ACC112 (cell line): ENCODE measurements at regions not wholly inside any gene's neighbourhood (a gene's known extent, or its start where the extent isn't known, plus 50 kb on each side); places are given as distances from the start of the nearest gene placed in this dataset.
"Not testable (repeated sequence)": the region's sequence is repeated elsewhere in the genome, so short reads cannot be mapped to it uniquely, and the experiment has no call there.

ENCODE experiments used
- H2AFZ ChIP-seq: fragments of 200-600 bp; sonication (generic); one replicate; pipeline ENCODE4 v1.6.0; 2017; ENCODE audit warnings: antibody characterized with exemption, low read length; ENCODE audit not compliant: unreplicated experiment
- H3K27ac ChIP-seq: fragments of 200-600 bp; sonication (generic); 2 replicates; pipeline ENCODE4 v1.5.1; 2014; ENCODE audit warnings: low read depth, mild to moderate bottlenecking, antibody characterized with exemption, low read length, moderate library complexity
- H3K27me3 ChIP-seq: fragments of 200-600 bp; sonication (generic); 2 replicates; pipeline ENCODE4 v1.6.1; 2014; ENCODE audit warnings: mild to moderate bottlenecking, antibody characterized with exemption, low read length, moderate library complexity, mixed read lengths; ENCODE audit not compliant: insufficient read depth
- H3K36me3 ChIP-seq: fragments of 200-600 bp; sonication (generic); 2 replicates; pipeline ENCODE4 v1.6.1; 2016; ENCODE audit warnings: mild to moderate bottlenecking, antibody characterized with exemption, low read length, moderate library complexity, mixed read lengths; ENCODE audit not compliant: insufficient read depth
- H3K4me1 ChIP-seq: fragments of 200-600 bp; sonication (generic); one replicate; pipeline ENCODE4 v1.6.1; 2016; ENCODE audit warnings: low read length, mixed read lengths; ENCODE audit not compliant: insufficient read depth, unreplicated experiment, control insufficient read depth
- H3K4me3 ChIP-seq: fragments of 200-600 bp; sonication (generic); 2 replicates; pipeline ENCODE4 v1.5.1; 2014; ENCODE audit warnings: mild to moderate bottlenecking, low read depth, low read length
- H3K79me2 ChIP-seq: fragments of 200-600 bp; sonication (generic); one replicate; pipeline ENCODE4 v1.6.0; 2016; ENCODE audit warnings: low read length; ENCODE audit not compliant: control insufficient read depth, unreplicated experiment, insufficient read depth

DNA sequence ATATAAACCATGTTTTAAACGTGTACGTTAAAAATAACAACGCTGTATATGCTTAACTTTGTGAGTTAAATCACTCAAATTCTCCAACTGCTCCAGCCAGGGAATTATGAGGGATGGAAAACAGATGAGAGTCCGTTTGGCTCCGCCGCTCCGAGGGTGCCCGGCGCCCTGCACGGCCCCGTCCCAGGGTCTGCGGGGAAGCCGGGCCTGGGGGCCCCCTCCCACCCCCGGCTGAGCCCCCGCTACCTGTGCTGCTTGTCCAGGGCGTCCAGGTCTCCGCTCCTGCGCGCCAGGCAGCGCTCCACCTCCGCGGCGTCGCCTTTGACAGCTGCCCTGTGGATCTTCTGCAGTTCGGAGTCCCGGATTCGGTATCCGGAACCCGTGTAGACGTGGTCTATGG lies 415.5 kb downstream of the FOXD4L4 start:
- not testable (repeated sequence) for H2AFZ ChIP-seq, H3K27ac ChIP-seq, H3K4me1 ChIP-seq, H3K27me3 ChIP-seq, H3K79me2 ChIP-seq, H3K4me3 ChIP-seq, H3K36me3 ChIP-seq

DNA sequence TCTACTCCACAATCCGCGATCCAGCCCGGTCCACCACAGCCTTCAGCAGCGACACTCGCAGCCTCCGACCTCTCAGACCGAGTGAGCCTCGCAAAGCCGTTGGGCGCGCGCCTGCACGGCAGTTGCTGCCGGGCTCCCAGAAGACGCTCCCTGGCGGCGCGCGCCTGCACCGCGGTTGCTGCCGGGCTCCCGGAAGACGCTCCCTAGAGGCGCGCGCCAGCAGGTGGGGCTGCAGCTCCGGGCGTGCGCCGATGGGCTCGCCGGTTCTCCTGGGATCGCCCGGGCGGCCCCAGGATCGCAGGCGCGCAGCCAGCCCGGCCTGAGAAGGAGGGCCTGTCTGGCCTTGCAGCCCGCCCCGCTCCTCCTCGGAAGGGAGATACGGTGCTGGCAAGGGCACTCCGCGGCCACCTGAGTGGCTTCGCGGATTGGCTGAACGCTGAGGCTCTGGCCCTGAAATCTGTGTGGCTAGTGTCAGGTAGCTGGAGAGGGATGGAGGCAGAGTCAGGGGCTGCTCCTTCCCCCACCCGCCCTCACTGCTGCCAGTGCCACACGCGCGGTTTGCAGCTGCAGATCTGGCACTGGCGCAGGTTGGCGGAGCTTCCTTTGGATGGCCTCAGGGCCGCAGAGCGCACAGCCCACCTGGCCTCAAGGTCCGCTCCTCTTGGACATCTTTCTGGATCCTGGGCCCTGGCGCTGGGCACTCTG lies 416.2 kb downstream of the FOXD4L4 start:
- H2AFZ ChIP-seq = not testable (repeated sequence)

GRCh38 chr9:66153971-66154691 lies 417.2 kb downstream of the FOXD4L4 start:
- H3K27me3 ChIP-seq, H3K79me2 ChIP-seq, H2AFZ ChIP-seq, H3K36me3 ChIP-seq, H3K4me3 ChIP-seq, H3K4me1 ChIP-seq, H3K27ac ChIP-seq: not testable (repeated sequence)

More for the DNA sequence above, 416.2 kb downstream of the FOXD4L4 start:
- not testable (repeated sequence) for H3K4me1 ChIP-seq, H3K27ac ChIP-seq, H3K36me3 ChIP-seq, H3K79me2 ChIP-seq, H3K27me3 ChIP-seq
- H3K4me3 ChIP-seq = peak overlapping the region; percentile 21; the same call in 1 of the 2 replicates

- H2AFZ ChIP-seq, H3K79me2 ChIP-seq, H3K27ac ChIP-seq, H3K27me3 ChIP-seq, H3K4me3 ChIP-seq, H3K4me1 ChIP-seq, H3K36me3 ChIP-seq: not testable (repeated sequence)
Observed at GRCh38 chr9:66182316-66182715, 445.4 kb downstream of the FOXD4L4 start.

GRCh38 chr9:66183648-66184047 lies 446.7 kb downstream of the FOXD4L4 start:
- H3K4me1 ChIP-seq, H3K27me3 ChIP-seq, H3K27ac ChIP-seq, H3K79me2 ChIP-seq, H3K36me3 ChIP-seq, H2AFZ ChIP-seq, H3K4me3 ChIP-seq: not testable (repeated sequence)

DNA sequence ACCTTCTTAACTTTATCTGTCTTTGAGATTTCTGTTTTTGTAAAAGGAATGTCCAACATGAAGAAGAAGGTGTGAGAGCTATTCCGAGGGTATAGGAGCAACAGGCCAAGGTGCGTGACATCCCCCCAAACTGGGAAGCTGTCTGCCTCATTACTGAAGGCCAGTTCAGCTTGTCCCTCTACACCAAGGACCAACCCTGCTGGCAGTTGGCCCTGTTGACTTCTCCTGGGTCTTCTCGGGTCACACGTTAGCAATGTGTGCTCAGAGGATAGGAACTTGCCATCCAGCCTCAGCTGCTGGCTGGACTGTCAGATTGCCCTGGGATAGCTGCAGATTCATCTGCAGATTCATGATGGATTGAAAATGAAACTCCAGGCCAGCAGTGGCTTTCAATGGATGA lies 460.3 kb downstream of the FOXD4L4 start:
- not testable (repeated sequence) for H3K27ac ChIP-seq, H3K36me3 ChIP-seq, H2AFZ ChIP-seq, H3K27me3 ChIP-seq, H3K79me2 ChIP-seq, H3K4me1 ChIP-seq, H3K4me3 ChIP-seq

DNA sequence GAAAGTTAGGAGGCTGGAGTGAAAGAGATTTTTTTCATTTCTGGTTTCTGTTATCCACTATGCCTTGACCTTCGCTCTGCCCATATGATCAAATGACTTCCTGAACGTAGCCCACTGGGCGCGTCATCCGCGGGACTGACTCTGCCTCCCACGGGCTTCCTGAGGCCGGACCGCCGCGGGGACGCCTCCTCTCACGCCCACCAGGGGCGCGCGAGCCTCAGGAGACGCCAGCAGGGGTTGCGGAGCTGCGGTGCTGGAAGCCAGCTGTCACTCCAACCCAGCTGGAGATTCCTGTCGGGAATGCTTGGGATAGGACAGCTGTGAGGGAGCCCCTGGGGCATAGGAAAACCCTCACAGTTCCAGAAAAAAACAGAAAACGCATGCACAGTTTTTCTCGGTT lies 461.5 kb downstream of the FOXD4L4 start:
- not testable (repeated sequence) for H3K79me2 ChIP-seq, H3K4me3 ChIP-seq, H3K27me3 ChIP-seq, H3K4me1 ChIP-seq, H2AFZ ChIP-seq, H3K36me3 ChIP-seq, H3K27ac ChIP-seq

GRCh38 chr9:66206617-66207016 lies 469.7 kb downstream of the FOXD4L4 start:
- H3K36me3 ChIP-seq, H2AFZ ChIP-seq, H3K79me2 ChIP-seq, H3K4me1 ChIP-seq, H3K27me3 ChIP-seq, H3K4me3 ChIP-seq, H3K27ac ChIP-seq: not testable (repeated sequence)

- H3K27me3 ChIP-seq, H3K79me2 ChIP-seq, H3K4me3 ChIP-seq, H2AFZ ChIP-seq, H3K4me1 ChIP-seq, H3K36me3 ChIP-seq, H3K27ac ChIP-seq: not testable (repeated sequence)
Observed at GRCh38 chr9:66207914-66208313, 471.0 kb downstream of the FOXD4L4 start.

DNA sequence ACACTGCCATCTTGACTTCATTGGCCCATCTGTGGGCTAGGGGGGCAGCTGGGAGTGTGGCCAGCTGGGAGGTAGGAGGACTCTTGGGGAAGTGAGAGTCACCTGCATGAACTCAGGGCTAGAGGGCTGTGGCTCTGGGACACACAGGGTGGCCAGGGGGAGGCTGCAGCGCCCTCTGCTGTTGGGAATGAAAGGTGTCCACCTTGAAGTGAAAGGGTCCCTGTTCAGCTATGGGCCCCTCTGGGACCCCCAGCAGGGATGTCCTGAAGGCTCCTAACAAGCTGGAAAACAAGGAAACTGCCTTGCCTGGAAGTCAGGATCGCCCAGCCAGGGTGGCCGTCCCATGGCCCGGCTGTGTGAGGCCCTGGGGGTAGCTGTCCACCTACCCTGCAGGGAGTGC lies 507.8 kb downstream of the FOXD4L4 start:
- not testable (repeated sequence) for H2AFZ ChIP-seq, H3K27ac ChIP-seq, H3K79me2 ChIP-seq, H3K36me3 ChIP-seq, H3K4me1 ChIP-seq, H3K4me3 ChIP-seq, H3K27me3 ChIP-seq

DNA sequence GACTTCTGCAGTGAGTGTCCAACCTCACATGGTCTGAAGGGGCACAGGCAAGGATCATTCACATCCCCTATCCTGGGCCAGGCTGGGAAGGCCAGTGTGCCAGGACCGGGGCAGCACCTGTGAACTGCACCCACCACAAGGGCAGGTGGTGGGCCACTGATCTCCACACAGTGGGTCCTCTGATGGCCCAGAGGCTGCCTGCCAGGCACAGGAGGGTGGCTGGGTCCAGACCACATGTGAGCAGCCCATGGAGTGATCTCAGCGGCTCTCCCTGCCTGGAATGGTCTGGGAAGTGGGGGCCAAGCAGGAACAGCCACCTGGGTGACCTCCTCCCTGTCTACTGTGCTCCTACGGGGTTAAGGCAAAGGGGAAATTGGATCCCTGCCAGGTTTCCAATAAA lies 508.5 kb downstream of the FOXD4L4 start:
- not testable (repeated sequence) for H3K36me3 ChIP-seq, H3K27me3 ChIP-seq, H2AFZ ChIP-seq, H3K4me3 ChIP-seq, H3K27ac ChIP-seq, H3K4me1 ChIP-seq, H3K79me2 ChIP-seq
